GM12878 (cell line): ENCODE measurements at regions not wholly inside any gene's neighbourhood (a gene's known extent, or its start where the extent isn't known, plus 50 kb on each side); places are given as distances from the start of the nearest gene placed in this dataset.

ENCODE experiments used
- ATAC-seq: fragments of 200-7000 bp; cut with Tn5 transposase; 3 replicates; pipeline ENCODE4 v1.9.1; 2020; ENCODE audit warnings: mild to moderate bottlenecking, moderate library complexity
- BruUV-seq: library from RNA; stranded (reverse); fragments of 400-500 nt; replicated peaks from 2 replicates; lab custom pipeline; 2021; lab: Mats Ljungman, UMichigan
- CTCF ChIA-PET: fragments of 300-600 bp; sonication (Branson Sonifier 250); formaldehyde crosslinking; extraction: SDS; loops from one replicate; lab custom pipeline; 2021; ENCODE audit warnings: inconsistent platforms; lab: Yijun Ruan, JAX
- POLR2A ChIA-PET: fragments of 350-600 bp; formaldehyde crosslinking; extraction: SDS; loops from one replicate; lab custom pipeline; 2021; ENCODE audit warnings: inconsistent platforms; lab: Charles Lee
- RAD21 ChIA-PET: fragments of 300-600 bp; sonication (Branson Sonifier 250); formaldehyde crosslinking; loops from one replicate; lab custom pipeline; 2023; ENCODE audit warnings: antibody characterized with exemption; ENCODE audit not compliant: unreplicated experiment; lab: Charles Lee
- SMC1A ChIA-PET: fragments of 300-600 bp; sonication (Branson Sonifier 250); formaldehyde crosslinking; loops from one replicate; lab custom pipeline; 2023; ENCODE audit not compliant: unreplicated experiment, uncharacterized antibody; lab: Charles Lee
- DNase-seq: peaks from one replicate; pipeline ENCODE4 v3.0.0-alpha.2; 2011; ENCODE audit warnings: low read depth, low spot score
- FAIRE-seq: peaks from 3 replicates; lab custom pipeline; 2011; peaks lifted over from hg19 to GRCh38; lab: Jason Lieb, UNC
- H2AFZ ChIP-seq: 2 replicates; pipeline ENCODE4 v1.6.0; 2011; ENCODE audit warnings: low read depth, low read length, control low read depth; ENCODE audit not compliant: control insufficient read depth
- H3K27ac ChIP-seq: 2 replicates; pipeline ENCODE4 v1.5.1; 2011; ENCODE audit warnings: control low read depth; ENCODE audit not compliant: control insufficient read depth, insufficient read depth
- H3K27me3 ChIP-seq, 2 experiments: replicated peaks in 1 of 2; 2 replicates each; pipeline versions ENCODE4 v1.6.0 to v1.6.1; 2011; ENCODE audit warnings: low read length in 1 of 2; ENCODE audit not compliant: control insufficient read depth in 2 of 2, insufficient read depth in 2 of 2
- H3K36me3 ChIP-seq, 2 experiments: 2 replicates each; pipeline ENCODE4 v1.5.1; 2011; ENCODE audit warnings: low read length in 1 of 2; ENCODE audit not compliant: control insufficient read depth in 2 of 2, insufficient read depth in 2 of 2
- H3K4me1 ChIP-seq: 2 replicates; pipeline ENCODE4 v1.6.1; 2011; ENCODE audit warnings: mild to moderate bottlenecking, low read length, moderate library complexity, mixed read lengths; ENCODE audit not compliant: control insufficient read depth, insufficient read depth
- H3K4me2 ChIP-seq: 2 replicates; pipeline ENCODE4 v1.6.0; 2011; ENCODE audit warnings: control low read depth; ENCODE audit not compliant: control insufficient read depth, insufficient read depth
- H3K4me3 ChIP-seq: fragments of 200-600 bp; sonication (generic); 2 replicates; pipeline ENCODE4 v1.5.1; 2016
- H3K79me2 ChIP-seq: 2 replicates; pipeline ENCODE4 v1.6.0; 2011; ENCODE audit warnings: low read length; ENCODE audit not compliant: control insufficient read depth, insufficient read depth
- H3K9ac ChIP-seq: 2 replicates; pipeline ENCODE4 v1.8.0; 2011; ENCODE audit warnings: low read length, control low read depth, mixed read lengths; ENCODE audit not compliant: control insufficient read depth, insufficient read depth
- H3K9me3 ChIP-seq: replicated peaks from 3 replicates; pipeline ENCODE4 v1.5.1; 2011; ENCODE audit warnings: mild to moderate bottlenecking, low read length; ENCODE audit not compliant: control insufficient read depth, insufficient read depth
- H4K20me1 ChIP-seq: 2 replicates; pipeline ENCODE4 v1.6.0; 2011; ENCODE audit not compliant: control insufficient read depth, insufficient read depth
- ATF2 ChIP-seq: IDR thresholded peaks from 2 replicates; pipeline ENCODE4 v1.6.1; 2012; ENCODE audit warnings: low read length, inconsistent platforms
- BCL3 ChIP-seq: IDR thresholded peaks from 2 replicates; pipeline ENCODE4 v1.6.1; 2011; ENCODE audit warnings: borderline replicate concordance, low read depth, mild to moderate bottlenecking, moderate library complexity, low read length; ENCODE audit not compliant: insufficient read depth, poor library complexity, severe bottlenecking
- CREM ChIP-seq: IDR thresholded peaks from 2 replicates; pipeline ENCODE4 v1.6.1; 2014; ENCODE audit warnings: antibody characterized with exemption, low read depth
- E4F1 ChIP-seq: fragments of 450-650 bp; IDR thresholded peaks from 2 replicates; pipeline ENCODE4 v1.6.1; 2018; ENCODE audit warnings: borderline replicate concordance, mild to moderate bottlenecking; ENCODE audit not compliant: partially characterized antibody
- IRF5 ChIP-seq: fragments of 450-650 bp; IDR thresholded peaks from 2 replicates; pipeline ENCODE4 v1.6.1; 2017; ENCODE audit warnings: borderline replicate concordance
- LARP7 ChIP-seq: fragments of 450-650 bp; IDR thresholded peaks from 2 replicates; pipeline ENCODE4 v1.6.1; 2017; ENCODE audit warnings: mild to moderate bottlenecking
- MYB ChIP-seq: fragments of 150-350 bp; IDR thresholded peaks from 2 replicates; pipeline ENCODE4 v1.6.1; 2014; ENCODE audit warnings: mild to moderate bottlenecking, low read depth, low read length, borderline replicate concordance
- PML ChIP-seq: IDR thresholded peaks from 2 replicates; pipeline ENCODE4 v1.6.1; 2012; ENCODE audit warnings: low read length, inconsistent platforms
- SMAD5 ChIP-seq: IDR thresholded peaks from 2 replicates; pipeline ENCODE4 v1.6.1; 2016; ENCODE audit warnings: antibody characterized with exemption, low read depth
- SMARCA5 ChIP-seq: fragments of 450-650 bp; IDR thresholded peaks from 2 replicates; pipeline ENCODE4 v1.6.1; 2017; ENCODE audit warnings: mild to moderate bottlenecking
- SMC3 ChIP-seq: IDR thresholded peaks from 2 replicates; pipeline ENCODE4 v1.6.1; 2011; ENCODE audit warnings: low read length, improper control_type of control experiment, borderline replicate concordance
- ZBTB11 ChIP-seq: fragments of 450-650 bp; formaldehyde crosslinking; IDR thresholded peaks from 2 replicates; pipeline ENCODE4 v1.5.0; 2022; ENCODE audit warnings: mild to moderate bottlenecking, missing genetic modification characterization
- ZNF274 ChIP-seq: IDR thresholded peaks from one replicate; pipeline ENCODE4 v1.8.0; 2011; ENCODE audit not compliant: insufficient read length, insufficient read depth
- WGBS: methylation state at CpG from one replicate; pipeline ENCODE4 v1.1.6; 2016; ENCODE audit warnings: low lambda C conversion rate; ENCODE audit not compliant: insufficient replicate concordance, insufficient coverage; ENCODE audit errors: missing lambda C conversion rate; 5-methylcytosine and 5-hydroxymethylcytosine counted together
- in situ Hi-C: fragments of 300-500 bp; cut with MboI; formaldehyde crosslinking; loops from 9 replicates; pipeline ENCODE4 v1.14.3; 2018; ENCODE audit warnings: mixed read lengths
- intact Hi-C: fragments of 100-400 bp; cut with micrococcal nuclease; formaldehyde crosslinking; loops from one replicate; pipeline ENCODE4 v1.14.2; 2022; ENCODE audit not compliant: unreplicated experiment

GRCh38 chr4:85152480-85152879, 186.0 kb upstream of the WDFY3 start:
- in situ Hi-C loops (no loop called here), intact Hi-C loops (no loop called here)
- Histone ChIP-seq H3K9me3 (no peaks in the 10 kb centered on the region), H2AFZ (no peak overlapping the region), H4K20me1 (no peaks in the 10 kb centered on the region), H3K27ac (no peak overlapping the region), H3K79me2 (no peaks in the 10 kb centered on the region), H3K4me1 (no peaks in the 10 kb centered on the region), H3K36me3 (no peaks in the 10 kb centered on the region), H3K4me3 (no peak overlapping the region), H3K27me3 (no peaks in the 10 kb centered on the region), H3K9ac (no peak overlapping the region), H3K4me2 (no peak overlapping the region)
- no TSS peak for BruUV-seq
- RAD21 ChIA-PET, result no interaction called here
- no peak for TF ChIP-seq ATF2
- TF ChIP-seq SMC3, result no peak
- no peak for TF ChIP-seq ZNF274
- no peak for TF ChIP-seq SMARCA5
- TF ChIP-seq BCL3, result no peak
- TF ChIP-seq PML, result no peak
- no peak for TF ChIP-seq IRF5
- TF ChIP-seq LARP7, result no peak
- no peak for TF ChIP-seq CREM
- TF ChIP-seq ZBTB11 (CRISPR knock-in tag), result no peak
- TF ChIP-seq E4F1, result no peak
- no peak for TF ChIP-seq SMAD5
- TF ChIP-seq MYB, result no peak
- WGBS, result 0% methylated on average over 3 of the region's 3 CpGs
- FAIRE-seq, result no peak
- SMC1A ChIA-PET, result no interaction called here
- CTCF ChIA-PET, result interaction anchor here (1.3 kb wide), 1 partner anchor 595 kb away, joined by 5 read pairs; no protein-coding TSS in a partner anchor
- no peak for DNase-seq
- POLR2A ChIA-PET, result no interaction called here
- no peak for ATAC-seq
